ENCODE measurements at regions not wholly inside any gene's neighbourhood (a gene's known extent, or its start where the extent isn't known, plus 50 kb on each side); places are given as distances from the start of the nearest gene placed in this dataset.
A peak's percentile ranks its signal among the peaks of the same experiment; 100 is the strongest.
"Not testable (repeated sequence)": the region's sequence is repeated elsewhere in the genome, so short reads cannot be mapped to it uniquely, and the experiment has no call there.

- H3K4me3 ChIP-seq (ENCODE audit: low read depth, low read length) = no peak overlapping the region
- no peak overlapping the region for H3K9ac ChIP-seq
- peak overlapping the region; percentile 28 for H2AFZ ChIP-seq
- no peaks in the 10 kb centered on the region for H3K79me2 ChIP-seq
- H3K27ac ChIP-seq = peak overlapping the region; percentile 86
- H3K4me1 ChIP-seq = peaks cover 16% of the 10 kb centered on the region
- H3K36me3 ChIP-seq (ENCODE audit: control insufficient read depth, insufficient read depth, low read length) = no peaks in the 10 kb centered on the region
- H3K9me3 ChIP-seq (ENCODE audit: control insufficient read depth, low read length) = no peaks in the 10 kb centered on the region
- no peak overlapping the region for H3K4me2 ChIP-seq (ENCODE audit: low read length)
- TF ChIP-seq CTCF (IDR thresholded peaks at IDR 0.05) = no peak
- H3K27me3 ChIP-seq (ENCODE audit: control insufficient read depth, insufficient read depth, low read length) = no peaks in the 10 kb centered on the region
Observed at GRCh38 chr20:53768329-53768728, 174.7 kb upstream of the ZNF217 start.

GRCh38 chr20:53767206-53767930 lies 173.7 kb upstream of the ZNF217 start:
- Histone ChIP-seq H3K27me3 (ENCODE audit: control insufficient read depth, insufficient read depth, low read length) (no peaks in the 10 kb centered on the region), H3K4me3 (ENCODE audit: low read depth, low read length) (no peak overlapping the region), H3K36me3 (ENCODE audit: control insufficient read depth, insufficient read depth, low read length) (no peaks in the 10 kb centered on the region), H3K79me2 (no peaks in the 10 kb centered on the region), H3K4me1 (peaks cover 16% of the 10 kb centered on the region), H3K9ac (no peak overlapping the region), H2AFZ (peak overlapping the region; percentile 28), H3K27ac (peak overlapping the region; percentile 86), H3K9me3 (ENCODE audit: control insufficient read depth, low read length) (no peaks in the 10 kb centered on the region), H3K4me2 (ENCODE audit: low read length) (peak overlapping the region; percentile 42)
- TF ChIP-seq CTCF (IDR thresholded peaks at IDR 0.05) = no peak

GRCh38 chr20:53764415-53764800 lies 170.8 kb upstream of the ZNF217 start:
- peaks cover 16% of the 10 kb centered on the region for H3K4me1 ChIP-seq
- H3K4me3 ChIP-seq (ENCODE audit: low read depth, low read length) = no peak overlapping the region
- H3K4me2 ChIP-seq (ENCODE audit: low read length) = no peak overlapping the region
- no peaks in the 10 kb centered on the region for H3K79me2 ChIP-seq
- no peaks in the 10 kb centered on the region for H3K9me3 ChIP-seq (ENCODE audit: control insufficient read depth, low read length)
- no peak overlapping the region for H3K9ac ChIP-seq
- H3K27ac ChIP-seq = no peak overlapping the region
- no peak for TF ChIP-seq CTCF (IDR thresholded peaks at IDR 0.05)
- H3K36me3 ChIP-seq (ENCODE audit: control insufficient read depth, insufficient read depth, low read length) = no peaks in the 10 kb centered on the region
- no peaks in the 10 kb centered on the region for H3K27me3 ChIP-seq (ENCODE audit: control insufficient read depth, insufficient read depth, low read length)
- H2AFZ ChIP-seq = peak overlapping the region; percentile 23

GRCh38 chr20:53763707-53764414 lies 170.2 kb upstream of the ZNF217 start:
- no peaks in the 10 kb centered on the region for H3K27me3 ChIP-seq (ENCODE audit: control insufficient read depth, insufficient read depth, low read length)
- no peaks in the 10 kb centered on the region for H3K36me3 ChIP-seq (ENCODE audit: control insufficient read depth, insufficient read depth, low read length)
- H3K9me3 ChIP-seq (ENCODE audit: control insufficient read depth, low read length) = no peaks in the 10 kb centered on the region
- no peak overlapping the region for H3K27ac ChIP-seq
- no peak overlapping the region for H3K4me2 ChIP-seq (ENCODE audit: low read length)
- H3K9ac ChIP-seq = no peak overlapping the region
- H3K4me3 ChIP-seq (ENCODE audit: low read depth, low read length) = no peak overlapping the region
- no peak for TF ChIP-seq CTCF (IDR thresholded peaks at IDR 0.05)
- H3K79me2 ChIP-seq = no peaks in the 10 kb centered on the region
- H2AFZ ChIP-seq = peak overlapping the region; percentile 23
- peaks cover 16% of the 10 kb centered on the region for H3K4me1 ChIP-seq

- not testable (repeated sequence) for H3K4me2 ChIP-seq (ENCODE audit: low read length); H3K79me2 ChIP-seq; H3K27me3 ChIP-seq (ENCODE audit: control insufficient read depth, insufficient read depth, low read length); H3K4me3 ChIP-seq (ENCODE audit: low read depth, low read length); H2AFZ ChIP-seq; H3K36me3 ChIP-seq (ENCODE audit: control insufficient read depth, insufficient read depth, low read length); H3K9me3 ChIP-seq (ENCODE audit: control insufficient read depth, low read length); H3K27ac ChIP-seq; H3K9ac ChIP-seq; H3K4me1 ChIP-seq
Observed at GRCh38 chr20:53762423-53762798, 168.8 kb upstream of the ZNF217 start.

Data from parathyroid adenoma (tissue), 2 donors.